A673 (cell line): ENCODE measurements at regions not wholly inside any gene's neighbourhood (a gene's known extent, or its start where the extent isn't known, plus 50 kb on each side); places are given as distances from the start of the nearest gene placed in this dataset.

Experiments used
- BruUV-seq: library from RNA; stranded (reverse); fragments of 400-500 nt; replicated peaks from 2 replicates; lab custom pipeline; 2021; lab: Mats Ljungman, UMichigan
- CTCF ChIA-PET: fragments of 300-600 bp; sonication (Branson Sonifier 250); formaldehyde crosslinking; loops from one replicate; lab custom pipeline; 2022; ENCODE audit warnings: antibody characterized with exemption; lab: Charles Lee
- POLR2A ChIA-PET: fragments of 300-600 bp; sonication (Branson Sonifier 250); formaldehyde crosslinking; loops from one replicate; lab custom pipeline; 2022; ENCODE audit warnings: antibody characterized with exemption; ENCODE audit not compliant: low non-redundant PET; lab: Charles Lee
- DNase-seq: peaks from one replicate; pipeline ENCODE4 v3.0.0-alpha.2; 2015; ENCODE audit warnings: low spot score
- H3K27ac ChIP-seq: fragments of 200-600 bp; sonication (generic); 2 replicates; pipeline ENCODE4 v1.5.1; 2016; ENCODE audit warnings: mixed run types, low read depth, mild to moderate bottlenecking, mixed read lengths, antibody characterized with exemption, low read length; ENCODE audit not compliant: poor library complexity, severe bottlenecking
- H3K27me3 ChIP-seq: fragments of 200-600 bp; sonication (generic); replicated peaks from 2 replicates; pipeline ENCODE4 v1.6.1; 2017; ENCODE audit warnings: mixed run types, low read depth, mild to moderate bottlenecking, mixed read lengths, antibody characterized with exemption, low read length; ENCODE audit not compliant: insufficient read depth, poor library complexity
- H3K36me3 ChIP-seq: fragments of 200-600 bp; sonication (generic); 2 replicates; pipeline ENCODE4 v1.6.1; 2016; ENCODE audit warnings: mixed run types, mild to moderate bottlenecking, mixed read lengths, antibody characterized with exemption, low read length; ENCODE audit not compliant: insufficient read depth, poor library complexity, severe bottlenecking
- H3K4me1 ChIP-seq: fragments of 200-600 bp; sonication (generic); 2 replicates; pipeline ENCODE4 v1.6.1; 2017; ENCODE audit warnings: mixed run types, mild to moderate bottlenecking, mixed read lengths, antibody characterized with exemption, low read length; ENCODE audit not compliant: insufficient read depth, poor library complexity, severe bottlenecking
- H3K4me3 ChIP-seq: fragments of 200-600 bp; sonication (generic); 2 replicates; pipeline ENCODE4 v1.5.1; 2016; ENCODE audit warnings: low read depth, mixed run types, mild to moderate bottlenecking, mixed read lengths, low read length; ENCODE audit not compliant: poor library complexity, severe bottlenecking
- H3K9me3 ChIP-seq: fragments of 200-600 bp; sonication (generic); 2 replicates; pipeline ENCODE4 v1.6.1; 2016; ENCODE audit warnings: mixed run types, low read depth, mild to moderate bottlenecking, mixed read lengths, antibody characterized with exemption, low read length; ENCODE audit not compliant: poor library complexity, severe bottlenecking
- EZH2 ChIP-seq: fragments of 200-600 bp; sonication (generic); IDR thresholded peaks from 2 replicates; pipeline ENCODE4 v1.6.1; 2017; ENCODE audit warnings: borderline replicate concordance, low read depth, mild to moderate bottlenecking, mixed read lengths, antibody characterized with exemption, low read length; ENCODE audit not compliant: poor library complexity, severe bottlenecking
- intact Hi-C: fragments of 100-400 bp; cut with micrococcal nuclease; formaldehyde crosslinking; loops from one replicate; pipeline ENCODE4 v1.10.0; 2022; ENCODE audit not compliant: unreplicated experiment
- TF ChIP-seq, protein P1 (sequence below): fragments of 300-800, 200-600 bp; sonication (generic); conservative IDR thresholded peaks from 2 replicates; pipeline ENCODE4 v1.5.1; 2017; ENCODE audit warnings: low read depth, mild to moderate bottlenecking, antibody characterized with exemption, low read length, moderate library complexity, mixed read lengths

- ChIA-PET CTCF (no interaction called here), POLR2A (no interaction called here)
- intact Hi-C loops = no loop called here
- H3K4me1 ChIP-seq = no peaks in the 10 kb centered on the region
- H3K9me3 ChIP-seq = no peaks in the 10 kb centered on the region
- peak; percentile 5 for DNase-seq
- H3K4me3 ChIP-seq = no peak overlapping the region
- BruUV-seq = no TSS peak
- H3K27ac ChIP-seq = no peak overlapping the region
- H3K27me3 ChIP-seq = peaks cover 34% of the 10 kb centered on the region
- TF ChIP-seq EZH2 = no peak
- TF ChIP-seq, protein P1, sequence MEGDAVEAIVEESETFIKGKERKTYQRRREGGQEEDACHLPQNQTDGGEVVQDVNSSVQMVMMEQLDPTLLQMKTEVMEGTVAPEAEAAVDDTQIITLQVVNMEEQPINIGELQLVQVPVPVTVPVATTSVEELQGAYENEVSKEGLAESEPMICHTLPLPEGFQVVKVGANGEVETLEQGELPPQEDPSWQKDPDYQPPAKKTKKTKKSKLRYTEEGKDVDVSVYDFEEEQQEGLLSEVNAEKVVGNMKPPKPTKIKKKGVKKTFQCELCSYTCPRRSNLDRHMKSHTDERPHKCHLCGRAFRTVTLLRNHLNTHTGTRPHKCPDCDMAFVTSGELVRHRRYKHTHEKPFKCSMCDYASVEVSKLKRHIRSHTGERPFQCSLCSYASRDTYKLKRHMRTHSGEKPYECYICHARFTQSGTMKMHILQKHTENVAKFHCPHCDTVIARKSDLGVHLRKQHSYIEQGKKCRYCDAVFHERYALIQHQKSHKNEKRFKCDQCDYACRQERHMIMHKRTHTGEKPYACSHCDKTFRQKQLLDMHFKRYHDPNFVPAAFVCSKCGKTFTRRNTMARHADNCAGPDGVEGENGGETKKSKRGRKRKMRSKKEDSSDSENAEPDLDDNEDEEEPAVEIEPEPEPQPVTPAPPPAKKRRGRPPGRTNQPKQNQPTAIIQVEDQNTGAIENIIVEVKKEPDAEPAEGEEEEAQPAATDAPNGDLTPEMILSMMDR = no peak
- H3K36me3 ChIP-seq = no peaks in the 10 kb centered on the region
These were observed 94.4 kb upstream of the IFNE start for GRCh38 chr9:21576331-21577189.

GRCh38 chr9:21579247-21579671, 97.1 kb upstream of the IFNE start:
- Histone ChIP-seq H3K36me3 (no peaks in the 10 kb centered on the region), H3K4me1 (no peaks in the 10 kb centered on the region), H3K4me3 (no peak overlapping the region), H3K9me3 (no peaks in the 10 kb centered on the region), H3K27ac (no peak overlapping the region), H3K27me3 (peaks cover 15% of the 10 kb centered on the region)
- no peak for DNase-seq
- TF ChIP-seq, protein P1 = no peak
- ChIA-PET CTCF (no interaction called here), POLR2A (no interaction called here)
- intact Hi-C loops = no loop called here
- BruUV-seq = no TSS peak

DNA sequence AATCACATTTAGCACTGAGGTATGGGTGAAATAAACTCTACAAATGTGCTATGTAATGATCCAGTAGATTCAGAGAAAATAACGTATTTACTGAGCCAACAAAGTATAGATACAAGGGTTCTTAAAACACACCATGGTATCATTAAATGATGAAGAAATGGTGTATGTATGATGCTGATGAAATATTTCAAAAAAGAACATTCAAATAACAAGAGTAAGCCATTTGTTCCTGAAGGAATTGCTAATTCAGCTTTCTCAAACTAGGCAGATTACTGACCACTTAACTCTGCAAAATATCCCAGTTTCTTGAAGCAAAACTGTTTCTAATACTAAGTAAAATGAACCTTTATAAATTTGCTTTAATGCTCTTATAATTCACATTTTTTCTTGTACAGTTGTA, 97.6 kb upstream of the IFNE start:
- no peak overlapping the region for H3K27ac ChIP-seq
- BruUV-seq = no TSS peak
- H3K36me3 ChIP-seq = no peaks in the 10 kb centered on the region
- no peaks in the 10 kb centered on the region for H3K9me3 ChIP-seq
- H3K4me1 ChIP-seq = no peaks in the 10 kb centered on the region
- CTCF ChIA-PET = no interaction called here
- intact Hi-C loops = loop anchor here (10.0 kb wide), 1 partner anchor 205 kb away; no protein-coding TSS in a partner anchor
- no peak for DNase-seq
- H3K4me3 ChIP-seq = no peak overlapping the region
- peaks cover 15% of the 10 kb centered on the region for H3K27me3 ChIP-seq
- TF ChIP-seq, protein P1 = no peak
- no peak for TF ChIP-seq EZH2
- POLR2A ChIA-PET = no interaction called here
